Upper lobe of right lung (tissue), 1 donor: ENCODE measurements at regions not wholly inside any gene's neighbourhood (a gene's known extent, or its start where the extent isn't known, plus 50 kb on each side); places are given as distances from the start of the nearest gene placed in this dataset.

Experiments used
- ATAC-seq: fragments of 200-7000 bp; cut with Tn5 transposase; one replicate; pipeline ENCODE4 v1.9.1; 2020; ENCODE audit warnings: mild to moderate bottlenecking, moderate library complexity
- DNase-seq: peaks from one replicate; pipeline ENCODE4 v3.0.0-alpha.2; 2020
- H3K27ac ChIP-seq: fragments of 200-600 bp; one replicate; pipeline ENCODE4 v1.8.0; 2022
- H3K27me3 ChIP-seq: fragments of 200-600 bp; one replicate; pipeline ENCODE4 v1.8.0; 2022; ENCODE audit warnings: mild to moderate bottlenecking
- H3K36me3 ChIP-seq: fragments of 200-600 bp; one replicate; pipeline ENCODE4 v1.8.0; 2022
- H3K4me1 ChIP-seq: fragments of 200-600 bp; one replicate; pipeline ENCODE4 v1.8.0; 2022
- H3K4me3 ChIP-seq: fragments of 200-600 bp; one replicate; pipeline ENCODE4 v1.8.0; 2022; ENCODE audit warnings: mild to moderate bottlenecking
- H3K9me3 ChIP-seq: fragments of 200-600 bp; one replicate; pipeline ENCODE4 v1.8.0; 2022
- CTCF ChIP-seq: fragments of 200-600 bp; IDR thresholded peaks from one replicate; pipeline ENCODE4 v1.8.0; 2022; ENCODE audit warnings: antibody characterized with exemption
- intact Hi-C: fragments of 100-400 bp; cut with DNase I; formaldehyde crosslinking; loops from one replicate; pipeline ENCODE4 v1.11.0; 2022
- donor health status: DM: no; HTN: yes; CAD: no; lungs with severe emphysema.

GRCh38 chr1:187257476-187257875, 428.7 kb downstream of the PLA2G4A start:
- H3K4me1 ChIP-seq, result no peaks in the 10 kb centered on the region
- DNase-seq (no peak), ATAC-seq (no peak)
- intact Hi-C loops, result no loop called here
- H3K27me3 ChIP-seq, result no peaks in the 10 kb centered on the region
- no peak overlapping the region for H3K27ac ChIP-seq
- H3K4me3 ChIP-seq, result no peak overlapping the region
- no peaks in the 10 kb centered on the region for H3K36me3 ChIP-seq
- no peak for TF ChIP-seq CTCF
- no peaks in the 10 kb centered on the region for H3K9me3 ChIP-seq

DNA sequence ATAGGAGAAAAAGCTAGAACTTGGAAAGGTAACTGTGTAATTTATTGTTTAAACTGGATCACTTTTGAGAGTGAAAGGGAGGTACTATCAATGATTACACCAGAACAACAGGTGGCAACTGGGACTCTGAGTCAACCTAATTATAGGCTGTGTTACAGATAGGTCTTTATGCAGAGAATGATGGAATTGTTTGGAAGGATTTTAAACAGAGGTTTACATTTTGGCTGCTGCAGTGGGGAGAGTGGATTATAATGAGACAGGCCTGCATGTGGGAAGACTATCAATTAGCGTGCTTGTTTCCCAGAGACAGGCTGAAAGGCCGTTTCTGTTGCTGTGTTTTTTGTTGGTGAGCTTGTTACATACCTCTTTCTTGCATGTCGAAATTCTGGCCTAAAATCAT, 432.9 kb downstream of the PLA2G4A start:
- intact Hi-C loops, result no loop called here
- TF ChIP-seq CTCF, result no peak

GRCh38 chr1:187262731-187263130, 434.0 kb downstream of the PLA2G4A start:
- H3K27me3 ChIP-seq, result no peaks in the 10 kb centered on the region
- no peak for TF ChIP-seq CTCF
- H3K36me3 ChIP-seq, result no peaks in the 10 kb centered on the region
- H3K27ac ChIP-seq, result no peak overlapping the region
- intact Hi-C loops, result no loop called here
- no peaks in the 10 kb centered on the region for H3K4me1 ChIP-seq
- ATAC-seq (no peak), DNase-seq (no peak)
- H3K4me3 ChIP-seq, result no peak overlapping the region
- H3K9me3 ChIP-seq, result no peaks in the 10 kb centered on the region

More for the DNA sequence above, 432.9 kb downstream of the PLA2G4A start:
- ATAC-seq, result no peak
- Histone ChIP-seq H3K4me3 (no peak overlapping the region), H3K9me3 (no peaks in the 10 kb centered on the region), H3K36me3 (no peaks in the 10 kb centered on the region), H3K27ac (no peak overlapping the region), H3K4me1 (no peaks in the 10 kb centered on the region), H3K27me3 (no peaks in the 10 kb centered on the region)
- no peak for DNase-seq

- Histone ChIP-seq H3K27ac (no peak overlapping the region), H3K4me3 (no peak overlapping the region), H3K36me3 (no peaks in the 10 kb centered on the region), H3K27me3 (no peaks in the 10 kb centered on the region), H3K9me3 (no peaks in the 10 kb centered on the region), H3K4me1 (no peaks in the 10 kb centered on the region)
- intact Hi-C loops, result no loop called here
- ATAC-seq, result no peak
- TF ChIP-seq CTCF, result no peak
- no peak for DNase-seq
Observed at GRCh38 chr1:187264995-187265602, 436.4 kb downstream of the PLA2G4A start.

DNA sequence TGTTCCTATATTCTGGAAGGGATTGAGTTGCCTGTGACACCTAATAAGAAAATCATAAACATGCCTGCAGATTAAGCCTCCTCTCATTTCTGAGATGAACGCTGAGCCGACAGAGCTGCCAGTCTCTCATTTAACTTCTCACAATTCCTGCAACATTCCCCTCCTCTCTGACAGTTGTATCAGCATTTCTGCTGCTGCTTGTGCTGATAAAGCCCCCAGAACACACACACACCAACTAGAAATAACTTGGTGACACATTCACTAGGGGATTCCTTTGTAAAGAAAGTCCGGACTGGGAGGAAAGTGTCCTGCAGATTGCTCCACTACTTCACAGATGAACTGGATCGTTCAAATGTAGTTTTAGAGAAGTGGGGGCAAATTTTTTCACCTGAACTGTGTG, 437.3 kb downstream of the PLA2G4A start:
- Histone ChIP-seq H3K9me3 (no peaks in the 10 kb centered on the region), H3K27ac (no peak overlapping the region), H3K36me3 (no peaks in the 10 kb centered on the region), H3K27me3 (no peaks in the 10 kb centered on the region), H3K4me1 (no peaks in the 10 kb centered on the region), H3K4me3 (no peak overlapping the region)
- intact Hi-C loops, result no loop called here
- ATAC-seq (no peak), DNase-seq (no peak)
- no peak for TF ChIP-seq CTCF

- intact Hi-C loops, result no loop called here
- Histone ChIP-seq H3K4me1 (no peaks in the 10 kb centered on the region), H3K4me3 (no peak overlapping the region), H3K27ac (no peak overlapping the region), H3K27me3 (no peaks in the 10 kb centered on the region), H3K36me3 (no peaks in the 10 kb centered on the region), H3K9me3 (no peaks in the 10 kb centered on the region)
- DNase-seq (no peak), ATAC-seq (no peak)
- TF ChIP-seq CTCF, result no peak
Observed at GRCh38 chr1:187267827-187268226, 439.1 kb downstream of the PLA2G4A start.
